OCI-LY1 (cell line): ENCODE measurements at regions not wholly inside any gene's neighbourhood (a gene's known extent, or its start where the extent isn't known, plus 50 kb on each side); places are given as distances from the start of the nearest gene placed in this dataset.

Experiments used
- H2AFZ ChIP-seq: fragments of 200-600 bp; sonication (generic), shearing (Covaris generic); 2 replicates; pipeline ENCODE4 v1.6.0; 2014; ENCODE audit warnings: antibody characterized with exemption, mild to moderate bottlenecking, low read length
- H3F3A ChIP-seq: fragments of 200-600 bp; sonication (generic), shearing (Covaris generic); 2 replicates; pipeline ENCODE4 v1.6.0; 2014; ENCODE audit warnings: mild to moderate bottlenecking, antibody characterized with exemption, low read length, moderate library complexity; ENCODE audit not compliant: insufficient read depth
- H3K27ac ChIP-seq: fragments of 200-600 bp; sonication (generic); 2 replicates; pipeline ENCODE4 v1.5.1; 2014; ENCODE audit warnings: low read length, mixed run types, mild to moderate bottlenecking, low read depth; ENCODE audit not compliant: poor library complexity, severe bottlenecking
- H3K27me3 ChIP-seq: fragments of 200-600 bp; sonication (generic); 2 replicates; pipeline ENCODE4 v1.6.0; 2014; ENCODE audit warnings: antibody characterized with exemption, mild to moderate bottlenecking, low read length, moderate library complexity; ENCODE audit not compliant: insufficient read depth
- H3K36me3 ChIP-seq: fragments of 200-600 bp; sonication (generic); 2 replicates; pipeline ENCODE4 v1.6.1; 2014; ENCODE audit warnings: mild to moderate bottlenecking, antibody characterized with exemption, low read length, moderate library complexity, mixed read lengths; ENCODE audit not compliant: insufficient read depth
- H3K4me1 ChIP-seq: fragments of 200-600 bp; sonication (generic); 2 replicates; pipeline ENCODE4 v1.5.1; 2014; ENCODE audit warnings: mild to moderate bottlenecking, low read length, moderate library complexity; ENCODE audit not compliant: insufficient read depth, severe bottlenecking
- H3K4me2 ChIP-seq: fragments of 200-600 bp; sonication (generic), shearing (Covaris generic); 2 replicates; pipeline ENCODE4 v1.6.1; 2014; ENCODE audit warnings: low read length
- H3K4me3 ChIP-seq: fragments of 200-600 bp; sonication (generic); 2 replicates; pipeline ENCODE4 v1.5.1; 2014; ENCODE audit warnings: low read length, low read depth, mild to moderate bottlenecking, mixed read lengths; ENCODE audit not compliant: poor library complexity, severe bottlenecking
- H3K79me2 ChIP-seq: fragments of 200-600 bp; shearing (Covaris generic); 2 replicates; pipeline ENCODE4 v1.6.1; 2016; ENCODE audit warnings: mixed run types, low read length, mixed read lengths; ENCODE audit not compliant: insufficient read depth
- H3K9ac ChIP-seq: fragments of 200-600 bp; sonication (generic), shearing (Covaris generic); 2 replicates; pipeline ENCODE4 v1.6.1; 2014; ENCODE audit warnings: mild to moderate bottlenecking, low read length, mixed read lengths
- H3K9me2 ChIP-seq: fragments of 200-600 bp; sonication (generic), shearing (Covaris generic); 2 replicates; pipeline ENCODE4 v1.6.1; 2014; ENCODE audit warnings: low read depth, mild to moderate bottlenecking, low read length, mixed read lengths
- H3K9me3 ChIP-seq: fragments of 200-600 bp; shearing (Covaris generic); 2 replicates; pipeline ENCODE4 v1.6.1; 2014; ENCODE audit warnings: low read length, mixed read lengths
- H4K20me1 ChIP-seq: fragments of 200-600 bp; sonication (generic), shearing (Covaris generic); 2 replicates; pipeline ENCODE4 v1.6.0; 2016; ENCODE audit warnings: mild to moderate bottlenecking, low read length; ENCODE audit not compliant: insufficient read depth
- CTCF ChIP-seq: fragments of 200-600 bp; sonication (generic), shearing (Covaris generic); IDR thresholded peaks from 2 replicates; pipeline ENCODE4 v1.5.1; 2017; ENCODE audit warnings: mild to moderate bottlenecking, antibody characterized with exemption, low read length, moderate library complexity, mixed read lengths
- EZH2 ChIP-seq: fragments of 200-600 bp; sonication (generic), shearing (Covaris generic); IDR thresholded peaks from 2 replicates; pipeline ENCODE4 v1.8.0; 2017; ENCODE audit warnings: borderline replicate concordance, mixed run types, mild to moderate bottlenecking, antibody characterized with exemption, low read length, moderate library complexity, mixed read lengths

GRCh38 chr2:105540642-105541041 lies 141.8 kb upstream of the FHL2 start:
- Histone ChIP-seq H3K9ac (no peak overlapping the region), H3K27me3 (no peaks in the 10 kb centered on the region), H3K36me3 (no peaks in the 10 kb centered on the region), H3K27ac (no peak overlapping the region), H3K4me3 (no peak overlapping the region), H2AFZ (no peak overlapping the region), H3F3A (no peaks in the 10 kb centered on the region), H3K4me2 (no peak overlapping the region), H4K20me1 (no peaks in the 10 kb centered on the region), H3K9me2 (no peaks in the 10 kb centered on the region), H3K4me1 (no peaks in the 10 kb centered on the region), H3K79me2 (no peaks in the 10 kb centered on the region), H3K9me3 (no peaks in the 10 kb centered on the region)
- TF ChIP-seq CTCF (no peak), EZH2 (no peak)

DNA sequence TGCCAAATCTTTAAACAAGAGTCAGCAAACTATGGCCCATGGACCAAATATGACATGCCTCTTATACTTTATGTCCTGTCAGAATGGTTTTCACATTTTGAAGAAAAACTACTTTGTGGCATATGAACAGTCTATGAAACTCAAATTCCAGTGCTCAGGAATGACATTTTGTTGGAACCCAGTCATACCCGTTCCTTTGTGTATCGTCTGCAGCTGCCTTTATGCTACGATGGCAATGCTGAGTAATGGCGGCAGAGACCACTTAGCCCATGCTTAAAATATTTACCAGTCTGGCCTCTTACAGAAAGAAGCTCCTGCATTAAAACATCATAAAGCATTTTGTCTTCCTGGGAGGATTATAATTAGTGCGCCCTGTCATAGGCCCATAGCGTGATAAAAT lies 140.5 kb upstream of the FHL2 start:
- H3K27ac ChIP-seq: no peak overlapping the region
- TF ChIP-seq CTCF (no peak), EZH2 (no peak)
- no peaks in the 10 kb centered on the region for H3K36me3 ChIP-seq
- H3K9me2 ChIP-seq: no peaks in the 10 kb centered on the region
- no peaks in the 10 kb centered on the region for H3K9me3 ChIP-seq
- no peaks in the 10 kb centered on the region for H3K4me1 ChIP-seq
- H3K79me2 ChIP-seq: no peaks in the 10 kb centered on the region
- no peaks in the 10 kb centered on the region for H3F3A ChIP-seq
- H3K9ac ChIP-seq: no peak overlapping the region
- no peak overlapping the region for H3K4me2 ChIP-seq
- H3K27me3 ChIP-seq: no peaks in the 10 kb centered on the region
- H2AFZ ChIP-seq: no peak overlapping the region
- no peak overlapping the region for H3K4me3 ChIP-seq
- no peaks in the 10 kb centered on the region for H4K20me1 ChIP-seq

GRCh38 chr2:105538840-105539239 lies 140.0 kb upstream of the FHL2 start:
- TF ChIP-seq CTCF: no peak
- no peak for TF ChIP-seq EZH2
- H3K27me3 ChIP-seq: no peaks in the 10 kb centered on the region
- no peaks in the 10 kb centered on the region for H3K9me3 ChIP-seq

More at GRCh38 chr2:105538840-105539239, 140.0 kb upstream of the FHL2 start:
- no peaks in the 10 kb centered on the region for H3K4me1 ChIP-seq
- no peak overlapping the region for H3K4me3 ChIP-seq
- H4K20me1 ChIP-seq: no peaks in the 10 kb centered on the region
- no peaks in the 10 kb centered on the region for H3K36me3 ChIP-seq
- no peaks in the 10 kb centered on the region for H3F3A ChIP-seq
- no peak overlapping the region for H3K9ac ChIP-seq
- no peaks in the 10 kb centered on the region for H3K9me2 ChIP-seq
- no peaks in the 10 kb centered on the region for H3K79me2 ChIP-seq
- no peak overlapping the region for H3K27ac ChIP-seq
- no peak overlapping the region for H3K4me2 ChIP-seq
- no peak overlapping the region for H2AFZ ChIP-seq
